SK-N-SH (cell line): ENCODE measurements at regions not wholly inside any gene's neighbourhood (a gene's known extent, or its start where the extent isn't known, plus 50 kb on each side); places are given as distances from the start of the nearest gene placed in this dataset.

Source experiments
- CTCF ChIA-PET: fragments of 300-600, 350-600 bp; formaldehyde crosslinking; extraction: SDS; loops from one replicate; lab custom pipeline; 2021; lab: Yijun Ruan, JAX
- POLR2A ChIA-PET: fragments of 350-600 bp; sonication (Branson Sonifier 250); formaldehyde crosslinking; extraction: SDS; loops from one replicate; lab custom pipeline; 2020; ENCODE audit warnings: antibody characterized with exemption, inconsistent platforms; lab: Yijun Ruan, JAX
- DNase-seq: peaks from one replicate; pipeline ENCODE4 v3.0.0; 2012
- H2AFZ ChIP-seq: fragments of 200-600 bp; sonication (generic); 2 replicates; pipeline ENCODE4 v1.8.1; 2016; ENCODE audit warnings: antibody characterized with exemption, mild to moderate bottlenecking, low read depth
- H3F3A ChIP-seq: fragments of 200-600 bp; sonication (generic); replicated peaks from 2 replicates; pipeline ENCODE3; 2016; ENCODE audit warnings: antibody characterized with exemption, mild to moderate bottlenecking; ENCODE audit not compliant: insufficient read depth
- H3K27ac ChIP-seq, 2 experiments: fragments of 200-500 bp in 1 of 2; fragments of 200-600 bp in 1 of 2; sonication (Bioruptor generic) in 1 of 2; sonication (generic), shearing (Covaris generic) in 1 of 2; 2 replicates each; pipeline versions ENCODE4 v1.5.1 to v1.6.1; 2014 to 2016; ENCODE audit warnings: low read depth in 2 of 2, inconsistent platforms in 1 of 2, low read length in 1 of 2, mild to moderate bottlenecking in 1 of 2, mixed read lengths in 1 of 2
- H3K27me3 ChIP-seq: fragments of 200-600 bp; sonication (generic), shearing (Covaris generic); 2 replicates; pipeline ENCODE4 v1.6.1; 2016; ENCODE audit warnings: mixed run types; ENCODE audit not compliant: insufficient read depth
- H3K36me3 ChIP-seq, 2 experiments: fragments of 200-500 bp in 1 of 2; fragments of 200-600 bp in 1 of 2; sonication (Bioruptor generic) in 1 of 2; sonication (generic) in 1 of 2; replicated peaks in 1 of 2; 2 replicates each; pipeline versions ENCODE3 to v1.5.1; 2014 to 2016; ENCODE audit warnings: low read length in 1 of 2, mild to moderate bottlenecking in 1 of 2; ENCODE audit not compliant: insufficient read depth in 2 of 2, control insufficient read depth in 1 of 2
- H3K4me1 ChIP-seq, 2 experiments: fragments of 200-500 bp in 1 of 2; fragments of 200-600 bp in 1 of 2; sonication (Bioruptor generic) in 1 of 2; sonication (generic), shearing (Covaris generic) in 1 of 2; 2 replicates each; pipeline versions ENCODE4 v1.5.1 to v1.6.1; 2014 to 2016; ENCODE audit warnings: low read depth in 1 of 2, low read length in 1 of 2, mixed run types in 1 of 2; ENCODE audit not compliant: insufficient read depth in 2 of 2, control insufficient read depth in 1 of 2
- H3K4me2 ChIP-seq: fragments of 200-600 bp; sonication (generic), shearing (Covaris generic); 2 replicates; pipeline ENCODE4 v1.6.1; 2017; ENCODE audit warnings: mixed run types
- H3K4me3 ChIP-seq, 2 experiments: fragments of 200-500 bp in 1 of 2; fragments of 200-600 bp in 1 of 2; sonication (Bioruptor generic) in 1 of 2; sonication (generic), shearing (Covaris generic) in 1 of 2; 2 replicates each; pipeline versions ENCODE4 v1.5.1 to v1.8.1; 2014 to 2016; ENCODE audit warnings: low read depth in 2 of 2, inconsistent platforms in 1 of 2, low read length in 1 of 2, mild to moderate bottlenecking in 1 of 2, mixed read lengths in 1 of 2, moderate library complexity in 1 of 2
- H3K79me2 ChIP-seq: fragments of 200-600 bp; sonication (generic); 2 replicates; pipeline ENCODE4 v1.8.1; 2017; ENCODE audit warnings: mild to moderate bottlenecking; ENCODE audit not compliant: insufficient read depth
- H3K9ac ChIP-seq: fragments of 200-600 bp; sonication (generic); 2 replicates; pipeline ENCODE4 v1.6.1; 2017; ENCODE audit warnings: mixed run types
- H3K9me2 ChIP-seq: fragments of 200-600 bp; sonication (generic); 2 replicates; pipeline ENCODE4 v1.6.1; 2017; ENCODE audit warnings: mixed run types
- H3K9me3 ChIP-seq: fragments of 200-600 bp; sonication (generic); 2 replicates; pipeline ENCODE4 v1.6.1; 2017; ENCODE audit warnings: mixed run types, mild to moderate bottlenecking, moderate library complexity
- H4K20me1 ChIP-seq: fragments of 200-600 bp; sonication (generic); 2 replicates; pipeline ENCODE4 v1.6.1; 2017; ENCODE audit warnings: mild to moderate bottlenecking, mixed run types; ENCODE audit not compliant: insufficient read depth
- CHD2 ChIP-seq: fragments of 150-350 bp; IDR thresholded peaks from 2 replicates; pipeline ENCODE4 v1.6.1; 2018; ENCODE audit warnings: low read length; ENCODE audit not compliant: partially characterized antibody
- EP300 ChIP-seq, 2 experiments: IDR thresholded peaks; 2 replicates each; pipeline versions ENCODE4 v1.4.0 to v1.6.1; 2012; ENCODE audit warnings: borderline replicate concordance in 1 of 2, low read depth in 1 of 2, low read length in 1 of 2
- FOSL2 ChIP-seq: IDR thresholded peaks from 2 replicates; pipeline ENCODE4 v1.4.0; 2012; ENCODE audit warnings: low read depth, mild to moderate bottlenecking, moderate library complexity, borderline replicate concordance
- FOXM1 ChIP-seq: IDR thresholded peaks from 2 replicates; pipeline ENCODE4 v1.4.0; 2012; ENCODE audit warnings: low read depth, mild to moderate bottlenecking
- GABPA ChIP-seq: IDR thresholded peaks from 2 replicates; pipeline ENCODE4 v1.4.0; 2012; ENCODE audit warnings: low read depth, mild to moderate bottlenecking
- GATA2 ChIP-seq: sonication (generic); formaldehyde crosslinking; IDR thresholded peaks from 2 replicates; pipeline ENCODE4 v1.5.0; 2020; ENCODE audit warnings: mild to moderate bottlenecking, missing genetic modification reagents
- MEF2A ChIP-seq: IDR thresholded peaks from 2 replicates; pipeline ENCODE4 v1.4.0; 2012; ENCODE audit warnings: low read depth, borderline replicate concordance
- NFIC ChIP-seq: IDR thresholded peaks from 2 replicates; pipeline ENCODE4 v1.4.0; 2012; ENCODE audit warnings: borderline replicate concordance
- POLR2AphosphoS5 ChIP-seq: IDR thresholded peaks from 2 replicates; pipeline ENCODE4 v1.6.1; 2012; ENCODE audit warnings: low read depth, low read length
- RAD21 ChIP-seq: IDR thresholded peaks from 2 replicates; pipeline ENCODE4 v1.6.1; 2012; ENCODE audit warnings: mild to moderate bottlenecking, low read length
- RXRA ChIP-seq: IDR thresholded peaks from 2 replicates; pipeline ENCODE4 v1.4.0; 2012; ENCODE audit warnings: low read depth, mild to moderate bottlenecking, borderline replicate concordance
- SIN3A ChIP-seq: IDR thresholded peaks from 2 replicates; pipeline ENCODE4 v1.6.1; 2012; ENCODE audit warnings: low read depth, mild to moderate bottlenecking, low read length, moderate library complexity, borderline replicate concordance
- TCF12 ChIP-seq: IDR thresholded peaks from 2 replicates; pipeline ENCODE4 v1.4.0; 2012
- TEAD4 ChIP-seq: IDR thresholded peaks from 2 replicates; pipeline ENCODE4 v1.4.0; 2012; ENCODE audit warnings: mild to moderate bottlenecking, borderline replicate concordance; ENCODE audit not compliant: insufficient read depth
- WGBS: methylation state at CpG from one replicate; pipeline ENCODE4 v1.1.6; 2017; ENCODE audit warnings: low lambda C conversion rate; 5-methylcytosine and 5-hydroxymethylcytosine counted together
- TF ChIP-seq, protein P1 (sequence below): IDR thresholded peaks from 2 replicates; pipeline ENCODE4 v1.6.1; 2012; ENCODE audit warnings: mild to moderate bottlenecking, low read depth, low read length, moderate library complexity
- TF ChIP-seq, protein P2 (sequence below): IDR thresholded peaks from 2 replicates; pipeline ENCODE4 v1.4.0; 2012; ENCODE audit warnings: low read depth, borderline replicate concordance
- TF ChIP-seq, protein P3 (sequence below): IDR thresholded peaks from 2 replicates; pipeline ENCODE4 v1.4.0; 2012; ENCODE audit warnings: low read depth, borderline replicate concordance

DNA sequence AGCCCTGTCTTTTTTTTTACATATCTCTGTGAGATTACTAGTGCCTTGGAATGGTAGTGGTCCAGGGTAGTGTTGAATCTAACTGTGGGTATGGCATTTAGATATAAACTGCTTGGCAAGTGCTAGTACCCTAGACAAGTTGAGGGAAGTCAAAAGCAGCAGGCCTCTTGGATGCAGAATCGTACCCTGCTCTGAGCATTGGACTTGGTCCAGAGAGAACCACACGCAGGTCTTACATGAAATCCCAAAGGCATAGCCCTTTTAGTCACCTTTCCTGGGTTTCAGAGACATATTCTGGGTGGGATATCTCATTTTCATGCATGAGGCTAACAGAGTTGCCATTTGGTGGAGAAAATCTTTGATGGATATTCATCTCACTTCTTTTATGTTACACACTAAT, 641.4 kb downstream of the PDCD6IP start:
- Histone ChIP-seq H4K20me1 (no peaks in the 10 kb centered on the region), H3K4me2 (no peak overlapping the region), H3K9ac (no peak overlapping the region), H2AFZ (no peak overlapping the region), H3K36me3 (no peaks in the 10 kb centered on the region), H3K27ac (no peak overlapping the region), H3K79me2 (no peaks in the 10 kb centered on the region), H3K4me3 (no peak overlapping the region), H3K9me3 (no peaks in the 10 kb centered on the region), H3K9me2 (no peaks in the 10 kb centered on the region), H3F3A (no peaks in the 10 kb centered on the region), H3K27me3 (no peaks in the 10 kb centered on the region), H3K4me1 (no peaks in the 10 kb centered on the region)
- ChIA-PET CTCF (no interaction called here), POLR2A (no interaction called here)
- DNase-seq = no peak
- TF ChIP-seq TCF12 (no peak), SIN3A (no peak), NFIC (no peak), FOXM1 (no peak), TEAD4 (no peak), POLR2AphosphoS5 (no peak), GATA2 (CRISPR knock-in tag) (no peak), FOSL2 (no peak), RAD21 (no peak), GABPA (no peak), RXRA (no peak), CHD2 (no peak), MEF2A (no peak), EP300 (IDR thresholded peaks at IDR 0.05; ENCODE audit: borderline replicate concordance in 1 of 2, low read depth in 1 of 2, low read length in 1 of 2) (no peak)
- TF ChIP-seq, protein P1, sequence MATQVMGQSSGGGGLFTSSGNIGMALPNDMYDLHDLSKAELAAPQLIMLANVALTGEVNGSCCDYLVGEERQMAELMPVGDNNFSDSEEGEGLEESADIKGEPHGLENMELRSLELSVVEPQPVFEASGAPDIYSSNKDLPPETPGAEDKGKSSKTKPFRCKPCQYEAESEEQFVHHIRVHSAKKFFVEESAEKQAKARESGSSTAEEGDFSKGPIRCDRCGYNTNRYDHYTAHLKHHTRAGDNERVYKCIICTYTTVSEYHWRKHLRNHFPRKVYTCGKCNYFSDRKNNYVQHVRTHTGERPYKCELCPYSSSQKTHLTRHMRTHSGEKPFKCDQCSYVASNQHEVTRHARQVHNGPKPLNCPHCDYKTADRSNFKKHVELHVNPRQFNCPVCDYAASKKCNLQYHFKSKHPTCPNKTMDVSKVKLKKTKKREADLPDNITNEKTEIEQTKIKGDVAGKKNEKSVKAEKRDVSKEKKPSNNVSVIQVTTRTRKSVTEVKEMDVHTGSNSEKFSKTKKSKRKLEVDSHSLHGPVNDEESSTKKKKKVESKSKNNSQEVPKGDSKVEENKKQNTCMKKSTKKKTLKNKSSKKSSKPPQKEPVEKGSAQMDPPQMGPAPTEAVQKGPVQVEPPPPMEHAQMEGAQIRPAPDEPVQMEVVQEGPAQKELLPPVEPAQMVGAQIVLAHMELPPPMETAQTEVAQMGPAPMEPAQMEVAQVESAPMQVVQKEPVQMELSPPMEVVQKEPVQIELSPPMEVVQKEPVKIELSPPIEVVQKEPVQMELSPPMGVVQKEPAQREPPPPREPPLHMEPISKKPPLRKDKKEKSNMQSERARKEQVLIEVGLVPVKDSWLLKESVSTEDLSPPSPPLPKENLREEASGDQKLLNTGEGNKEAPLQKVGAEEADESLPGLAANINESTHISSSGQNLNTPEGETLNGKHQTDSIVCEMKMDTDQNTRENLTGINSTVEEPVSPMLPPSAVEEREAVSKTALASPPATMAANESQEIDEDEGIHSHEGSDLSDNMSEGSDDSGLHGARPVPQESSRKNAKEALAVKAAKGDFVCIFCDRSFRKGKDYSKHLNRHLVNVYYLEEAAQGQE = no peak
- TF ChIP-seq, protein P2, sequence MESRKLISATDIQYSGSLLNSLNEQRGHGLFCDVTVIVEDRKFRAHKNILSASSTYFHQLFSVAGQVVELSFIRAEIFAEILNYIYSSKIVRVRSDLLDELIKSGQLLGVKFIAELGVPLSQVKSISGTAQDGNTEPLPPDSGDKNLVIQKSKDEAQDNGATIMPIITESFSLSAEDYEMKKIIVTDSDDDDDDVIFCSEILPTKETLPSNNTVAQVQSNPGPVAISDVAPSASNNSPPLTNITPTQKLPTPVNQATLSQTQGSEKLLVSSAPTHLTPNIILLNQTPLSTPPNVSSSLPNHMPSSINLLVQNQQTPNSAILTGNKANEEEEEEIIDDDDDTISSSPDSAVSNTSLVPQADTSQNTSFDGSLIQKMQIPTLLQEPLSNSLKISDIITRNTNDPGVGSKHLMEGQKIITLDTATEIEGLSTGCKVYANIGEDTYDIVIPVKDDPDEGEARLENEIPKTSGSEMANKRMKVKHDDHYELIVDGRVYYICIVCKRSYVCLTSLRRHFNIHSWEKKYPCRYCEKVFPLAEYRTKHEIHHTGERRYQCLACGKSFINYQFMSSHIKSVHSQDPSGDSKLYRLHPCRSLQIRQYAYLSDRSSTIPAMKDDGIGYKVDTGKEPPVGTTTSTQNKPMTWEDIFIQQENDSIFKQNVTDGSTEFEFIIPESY = no peak
- TF ChIP-seq, protein P3, sequence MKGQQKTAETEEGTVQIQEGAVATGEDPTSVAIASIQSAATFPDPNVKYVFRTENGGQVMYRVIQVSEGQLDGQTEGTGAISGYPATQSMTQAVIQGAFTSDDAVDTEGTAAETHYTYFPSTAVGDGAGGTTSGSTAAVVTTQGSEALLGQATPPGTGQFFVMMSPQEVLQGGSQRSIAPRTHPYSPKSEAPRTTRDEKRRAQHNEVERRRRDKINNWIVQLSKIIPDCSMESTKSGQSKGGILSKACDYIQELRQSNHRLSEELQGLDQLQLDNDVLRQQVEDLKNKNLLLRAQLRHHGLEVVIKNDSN = no peak
- WGBS = 5% methylated on average over 2 of the region's 2 CpGs
